GM19452 (cell line): ENCODE measurements at regions not wholly inside any gene's neighbourhood (a gene's known extent, or its start where the extent isn't known, plus 50 kb on each side); places are given as distances from the start of the nearest gene placed in this dataset.

Source experiments
- ATAC-seq: cut with Tn5 transposase; IDR thresholded peaks from one replicate; pipeline ENCODE4 v1.9.1; 2021; ENCODE audit not compliant: unreplicated experiment

- ATAC-seq: no peak
Measured at GRCh38 chr11:76298255-76298654, 82.7 kb downstream of the THAP12 start.

- ATAC-seq: no peak
Measured at GRCh38 chr11:76296731-76297542, 84.0 kb downstream of the THAP12 start.

GRCh38 chr11:76293189-76293631 is 86.9 kb upstream of the WNT11 start:
- ATAC-seq: peak; percentile 61

GRCh38 chr11:76292583-76293188 is 86.4 kb upstream of the WNT11 start:
- ATAC-seq: no peak

- no peak for ATAC-seq
Measured at GRCh38 chr11:76291576-76292526, 85.5 kb upstream of the WNT11 start.

- no peak for ATAC-seq
Measured at GRCh38 chr11:76288166-76288980, 82.1 kb upstream of the WNT11 start.

- no peak for ATAC-seq
Measured at GRCh38 chr11:76287227-76287626, 80.9 kb upstream of the WNT11 start.

GRCh38 chr11:76285397-76286104 is 79.2 kb upstream of the WNT11 start:
- ATAC-seq: no peak

- ATAC-seq: no peak
Measured at GRCh38 chr11:76284161-76284560, 77.9 kb upstream of the WNT11 start.

- no peak for ATAC-seq
Measured at GRCh38 chr11:76282811-76283595, 76.7 kb upstream of the WNT11 start.

GRCh38 chr11:76282172-76282571 is 75.9 kb upstream of the WNT11 start:
- ATAC-seq: no peak

GRCh38 chr11:76281558-76281906 is 75.2 kb upstream of the WNT11 start:
- no peak for ATAC-seq

GRCh38 chr11:76280882-76281557 is 74.7 kb upstream of the WNT11 start:
- no peak for ATAC-seq

GRCh38 chr11:76280151-76280881 is 74.0 kb upstream of the WNT11 start:
- ATAC-seq: no peak

GRCh38 chr11:76279646-76280045 is 73.3 kb upstream of the WNT11 start:
- no peak for ATAC-seq

- no peak for ATAC-seq
Measured at GRCh38 chr11:76279038-76279437, 72.7 kb upstream of the WNT11 start.

- ATAC-seq: no peak
Measured at GRCh38 chr11:76278526-76278925, 72.2 kb upstream of the WNT11 start.
